ENCODE measurements at regions not wholly inside any gene's neighbourhood (a gene's known extent, or its start where the extent isn't known, plus 50 kb on each side); places are given as distances from the start of the nearest gene placed in this dataset.
"Not testable (repeated sequence)": the region's sequence is repeated elsewhere in the genome, so short reads cannot be mapped to it uniquely, and the experiment has no call there.

DNA sequence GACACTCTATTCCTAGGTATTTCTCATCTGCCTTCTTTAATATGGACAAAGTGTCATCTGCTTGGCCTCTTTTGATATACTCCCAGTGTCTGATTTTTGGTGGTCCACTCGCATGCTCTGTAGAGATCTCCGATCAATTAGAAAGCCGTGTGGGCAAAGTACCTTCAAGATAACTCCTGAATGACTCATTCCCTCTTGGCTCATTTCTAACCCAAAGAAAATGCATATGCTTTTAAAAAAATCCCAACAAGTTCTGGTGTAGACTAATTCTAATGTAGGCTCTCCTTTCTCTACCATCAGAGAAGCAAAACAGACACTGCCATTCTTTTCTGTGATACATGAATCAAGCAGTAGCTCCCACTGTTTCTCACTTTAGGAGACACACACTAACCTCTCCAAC, 714.9 kb upstream of the ADGRL3 start:
- Histone ChIP-seq H3K36me3 (ENCODE audit: control insufficient read depth, insufficient read depth, low read length) (no peaks in the 10 kb centered on the region), H3K9ac (ENCODE audit: low read depth, low read length) (no peak overlapping the region), H3K4me1 (ENCODE audit: control insufficient read depth, insufficient read depth, low read length) (peaks cover 4% of the 10 kb centered on the region), H3K4me3 (ENCODE audit: low read depth, low read length) (no peak overlapping the region), H3K27me3 (ENCODE audit: control insufficient read depth, insufficient read depth, low read length) (no peaks in the 10 kb centered on the region), H3K9me3 (ENCODE audit: control insufficient read depth, insufficient read depth, low read length) (no peaks in the 10 kb centered on the region)

DNA sequence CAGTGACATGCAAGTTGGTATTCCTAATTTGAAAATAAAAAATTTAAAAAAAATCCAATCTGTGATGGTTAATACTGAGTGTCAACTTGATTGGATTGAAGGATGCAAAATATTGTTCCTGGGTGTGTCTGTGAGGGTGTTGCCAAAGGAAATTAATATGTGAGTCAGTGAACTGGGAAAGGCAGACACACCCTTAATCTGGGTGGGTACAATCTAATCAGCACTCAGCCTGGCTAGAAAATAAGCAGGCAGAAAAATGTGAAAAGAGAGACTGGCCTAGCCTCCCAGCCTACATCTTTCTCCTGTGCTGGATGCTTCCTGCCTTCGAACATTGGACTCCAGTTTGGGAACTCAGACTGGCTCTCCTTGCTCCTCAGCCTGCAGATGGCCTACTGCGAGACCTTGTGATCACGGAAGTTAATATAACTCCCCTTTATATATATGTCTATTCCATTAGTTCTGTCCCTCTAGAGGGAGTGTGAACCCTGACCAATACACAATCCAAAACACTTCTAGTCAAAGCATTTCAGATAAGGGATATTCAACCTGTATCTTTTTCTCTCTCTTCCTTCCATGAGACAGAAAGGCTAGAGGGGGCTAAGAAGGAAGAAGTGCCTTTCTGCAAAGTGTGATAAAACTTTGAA, 712.9 kb upstream of the ADGRL3 start:
- H3K27me3 ChIP-seq (ENCODE audit: control insufficient read depth, insufficient read depth, low read length); H3K9ac ChIP-seq (ENCODE audit: low read depth, low read length); H3K4me3 ChIP-seq (ENCODE audit: low read depth, low read length); H3K36me3 ChIP-seq (ENCODE audit: control insufficient read depth, insufficient read depth, low read length); H3K9me3 ChIP-seq (ENCODE audit: control insufficient read depth, insufficient read depth, low read length); H3K4me1 ChIP-seq (ENCODE audit: control insufficient read depth, insufficient read depth, low read length): not testable (repeated sequence)

DNA sequence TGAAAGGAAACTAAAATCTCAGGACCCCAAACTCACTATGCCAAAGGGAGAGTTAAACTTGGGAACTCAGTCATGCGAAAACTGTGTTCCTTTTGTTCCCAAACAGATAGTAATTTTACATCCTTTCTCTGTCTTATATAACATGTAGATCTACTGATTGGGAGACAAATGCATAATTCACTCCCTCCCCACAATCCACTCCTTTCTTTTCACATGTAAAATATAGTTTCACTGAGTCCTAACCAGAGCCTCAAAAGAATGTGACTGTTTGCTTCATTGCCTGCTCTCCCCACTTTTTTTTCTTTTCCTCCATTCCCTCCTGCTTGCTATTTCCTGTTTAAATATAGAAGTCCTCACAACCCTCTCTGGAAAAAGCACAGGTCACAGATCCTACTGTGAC, 699.3 kb upstream of the ADGRL3 start:
- Histone ChIP-seq H3K4me3 (ENCODE audit: low read depth, low read length) (no peak overlapping the region), H3K27me3 (ENCODE audit: control insufficient read depth, insufficient read depth, low read length) (no peaks in the 10 kb centered on the region), H3K9ac (ENCODE audit: low read depth, low read length) (no peak overlapping the region), H3K36me3 (ENCODE audit: control insufficient read depth, insufficient read depth, low read length) (no peaks in the 10 kb centered on the region), H3K4me1 (ENCODE audit: control insufficient read depth, insufficient read depth, low read length) (peaks cover 9% of the 10 kb centered on the region), H3K9me3 (ENCODE audit: control insufficient read depth, insufficient read depth, low read length) (no peaks in the 10 kb centered on the region)

DNA sequence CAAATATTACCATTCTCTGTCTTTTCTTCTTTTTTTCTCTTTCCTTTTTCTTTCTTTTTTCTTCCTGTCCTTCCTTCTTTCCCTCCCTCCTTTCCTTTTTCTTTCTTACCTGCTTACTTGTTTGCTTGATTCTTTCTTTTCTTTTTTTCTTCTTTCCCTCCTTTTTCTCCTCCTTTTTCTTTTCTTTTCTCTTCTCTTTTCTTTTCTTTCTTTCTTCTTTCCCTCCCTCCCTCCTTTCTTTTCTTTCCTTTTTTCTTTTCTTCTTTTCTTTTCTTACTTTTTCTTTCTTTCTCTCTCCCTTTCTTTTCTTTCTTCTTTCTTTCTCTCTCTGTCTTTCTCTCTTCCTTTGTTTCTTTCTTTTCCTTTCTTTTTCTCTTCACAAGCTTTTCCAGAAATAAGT, 697.4 kb upstream of the ADGRL3 start:
- H3K27me3 ChIP-seq (ENCODE audit: control insufficient read depth, insufficient read depth, low read length) = no peaks in the 10 kb centered on the region
- no peak overlapping the region for H3K9ac ChIP-seq (ENCODE audit: low read depth, low read length)
- no peak overlapping the region for H3K4me3 ChIP-seq (ENCODE audit: low read depth, low read length)
- H3K36me3 ChIP-seq (ENCODE audit: control insufficient read depth, insufficient read depth, low read length) = no peaks in the 10 kb centered on the region
- no peaks in the 10 kb centered on the region for H3K9me3 ChIP-seq (ENCODE audit: control insufficient read depth, insufficient read depth, low read length)
- peaks cover 9% of the 10 kb centered on the region for H3K4me1 ChIP-seq (ENCODE audit: control insufficient read depth, insufficient read depth, low read length)

DNA sequence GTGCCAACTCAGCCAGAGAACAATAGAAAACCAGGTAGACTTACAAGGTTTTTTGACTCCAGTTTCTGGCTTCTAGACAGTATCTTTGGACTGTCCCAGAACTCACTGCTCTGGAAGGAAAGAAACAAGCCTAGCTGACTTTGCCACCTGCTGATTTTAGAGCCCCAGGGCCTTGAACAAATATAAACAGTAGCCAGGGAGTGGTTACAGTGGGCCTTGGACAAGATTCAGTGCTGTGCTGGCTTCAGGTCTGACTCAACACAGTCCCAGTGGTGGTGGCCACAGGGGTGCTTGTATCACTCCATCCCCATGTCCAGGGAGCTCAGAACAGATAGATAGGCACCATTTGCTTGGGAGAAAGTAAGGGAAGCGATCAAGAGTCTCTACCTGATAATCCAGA, 694.1 kb upstream of the ADGRL3 start:
- peaks cover 3% of the 10 kb centered on the region for H3K4me1 ChIP-seq (ENCODE audit: control insufficient read depth, insufficient read depth, low read length)
- no peaks in the 10 kb centered on the region for H3K27me3 ChIP-seq (ENCODE audit: control insufficient read depth, insufficient read depth, low read length)
- no peaks in the 10 kb centered on the region for H3K9me3 ChIP-seq (ENCODE audit: control insufficient read depth, insufficient read depth, low read length)
- no peak overlapping the region for H3K9ac ChIP-seq (ENCODE audit: low read depth, low read length)
- H3K4me3 ChIP-seq (ENCODE audit: low read depth, low read length) = no peak overlapping the region
- no peaks in the 10 kb centered on the region for H3K36me3 ChIP-seq (ENCODE audit: control insufficient read depth, insufficient read depth, low read length)

DNA sequence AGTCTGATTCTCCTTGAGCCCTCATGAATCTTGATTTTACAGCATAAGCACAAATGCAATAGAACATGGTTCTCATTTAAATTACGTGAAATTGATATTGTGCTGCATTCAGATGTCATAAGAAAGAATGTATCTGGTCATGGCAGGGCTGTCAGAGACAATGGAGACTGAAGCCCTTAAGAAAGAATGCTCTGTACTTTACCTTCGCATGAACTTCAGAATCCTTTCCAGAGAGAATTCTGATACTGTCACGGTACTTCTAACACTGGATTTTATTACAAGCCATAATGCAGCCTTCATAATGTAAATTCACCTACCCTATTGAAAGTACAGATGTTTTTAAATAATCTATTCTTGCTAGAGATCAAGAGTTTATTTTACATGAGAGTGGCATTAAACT, 677.9 kb upstream of the ADGRL3 start:
- H3K4me1 ChIP-seq (ENCODE audit: control insufficient read depth, insufficient read depth, low read length) = no peaks in the 10 kb centered on the region
- H3K4me3 ChIP-seq (ENCODE audit: low read depth, low read length) = no peak overlapping the region
- H3K36me3 ChIP-seq (ENCODE audit: control insufficient read depth, insufficient read depth, low read length) = no peaks in the 10 kb centered on the region
- no peak overlapping the region for H3K9ac ChIP-seq (ENCODE audit: low read depth, low read length)
- H3K27me3 ChIP-seq (ENCODE audit: control insufficient read depth, insufficient read depth, low read length) = no peaks in the 10 kb centered on the region
- no peaks in the 10 kb centered on the region for H3K9me3 ChIP-seq (ENCODE audit: control insufficient read depth, insufficient read depth, low read length)

DNA sequence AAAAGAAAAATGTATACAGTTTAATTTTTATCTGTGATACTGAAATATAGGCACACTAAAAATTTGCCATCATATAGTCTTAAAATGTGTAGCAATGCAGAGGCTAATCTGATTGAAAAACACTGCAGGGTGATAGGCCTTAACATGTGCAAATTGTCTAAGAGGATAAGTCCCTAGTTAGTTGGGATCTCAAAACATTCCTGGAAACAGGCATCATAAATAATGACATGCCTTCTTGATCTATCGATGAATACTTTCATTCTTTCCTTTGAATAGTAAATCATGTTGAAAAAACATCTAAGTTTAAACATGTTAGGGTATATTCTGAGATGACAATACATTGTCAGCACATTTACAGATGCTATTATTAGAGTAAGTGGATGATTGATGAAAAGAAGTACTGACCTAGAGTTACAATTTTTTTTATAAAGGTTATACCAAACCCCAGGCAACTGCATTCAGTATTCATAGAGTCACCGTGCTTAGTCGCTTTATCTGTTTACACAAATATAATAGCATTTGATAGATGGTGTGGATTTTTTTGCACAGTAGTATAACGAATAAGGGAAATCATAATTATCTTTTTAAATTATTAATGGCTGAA, 668.2 kb upstream of the ADGRL3 start:
- H3K9me3 ChIP-seq (ENCODE audit: control insufficient read depth, insufficient read depth, low read length) = no peaks in the 10 kb centered on the region
- H3K36me3 ChIP-seq (ENCODE audit: control insufficient read depth, insufficient read depth, low read length) = no peaks in the 10 kb centered on the region
- no peak overlapping the region for H3K4me3 ChIP-seq (ENCODE audit: low read depth, low read length)
- H3K27me3 ChIP-seq (ENCODE audit: control insufficient read depth, insufficient read depth, low read length) = no peaks in the 10 kb centered on the region
- H3K9ac ChIP-seq (ENCODE audit: low read depth, low read length) = no peak overlapping the region
- no peaks in the 10 kb centered on the region for H3K4me1 ChIP-seq (ENCODE audit: control insufficient read depth, insufficient read depth, low read length)

DNA sequence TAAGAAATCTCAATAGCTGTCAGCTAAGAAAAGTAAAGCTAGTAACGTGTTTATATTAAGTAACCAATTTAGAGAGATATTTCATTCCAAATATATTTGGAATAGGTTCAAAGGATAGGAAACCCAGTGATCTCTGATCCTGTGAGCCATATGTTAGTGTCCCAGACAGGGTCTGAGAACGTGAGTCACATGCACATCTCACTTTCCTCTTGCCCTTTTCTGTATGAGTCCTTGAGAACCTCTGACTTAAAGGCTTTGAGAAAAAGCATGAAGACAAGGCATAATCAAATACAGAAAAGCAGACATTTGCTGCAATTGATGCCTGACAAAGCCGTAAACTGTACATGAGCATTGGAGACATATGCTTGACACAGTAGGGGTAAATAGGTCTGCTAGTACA, 655.1 kb upstream of the ADGRL3 start:
- Histone ChIP-seq H3K4me3 (ENCODE audit: low read depth, low read length) (no peak overlapping the region), H3K9ac (ENCODE audit: low read depth, low read length) (no peak overlapping the region), H3K27me3 (ENCODE audit: control insufficient read depth, insufficient read depth, low read length) (no peaks in the 10 kb centered on the region), H3K9me3 (ENCODE audit: control insufficient read depth, insufficient read depth, low read length) (no peaks in the 10 kb centered on the region), H3K4me1 (ENCODE audit: control insufficient read depth, insufficient read depth, low read length) (no peaks in the 10 kb centered on the region), H3K36me3 (ENCODE audit: control insufficient read depth, insufficient read depth, low read length) (no peaks in the 10 kb centered on the region)

DNA sequence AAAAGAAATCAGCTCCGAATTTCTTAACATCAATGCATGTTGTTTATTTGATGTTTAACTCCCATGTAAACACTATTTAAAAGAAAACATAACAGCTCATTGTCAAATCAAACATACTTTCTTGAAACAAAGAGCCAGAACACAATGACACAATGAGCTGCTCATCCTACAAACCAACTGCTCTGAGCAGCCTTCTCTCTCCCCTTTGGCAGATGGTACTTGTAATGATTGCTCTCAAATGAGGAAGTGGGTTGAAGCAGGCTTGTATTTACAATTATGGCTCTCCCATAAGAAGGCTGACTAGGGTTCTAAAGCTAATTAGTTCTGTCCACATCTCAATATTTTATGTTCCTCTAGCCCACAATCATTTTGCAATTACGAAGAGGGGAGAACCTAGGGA, 637.8 kb upstream of the ADGRL3 start:
- H3K9me3 ChIP-seq (ENCODE audit: control insufficient read depth, insufficient read depth, low read length) = no peaks in the 10 kb centered on the region
- no peak overlapping the region for H3K9ac ChIP-seq (ENCODE audit: low read depth, low read length)
- H3K36me3 ChIP-seq (ENCODE audit: control insufficient read depth, insufficient read depth, low read length) = no peaks in the 10 kb centered on the region
- no peak overlapping the region for H3K4me3 ChIP-seq (ENCODE audit: low read depth, low read length)
- peaks cover 5% of the 10 kb centered on the region for H3K4me1 ChIP-seq (ENCODE audit: control insufficient read depth, insufficient read depth, low read length)
- no peaks in the 10 kb centered on the region for H3K27me3 ChIP-seq (ENCODE audit: control insufficient read depth, insufficient read depth, low read length)

DNA sequence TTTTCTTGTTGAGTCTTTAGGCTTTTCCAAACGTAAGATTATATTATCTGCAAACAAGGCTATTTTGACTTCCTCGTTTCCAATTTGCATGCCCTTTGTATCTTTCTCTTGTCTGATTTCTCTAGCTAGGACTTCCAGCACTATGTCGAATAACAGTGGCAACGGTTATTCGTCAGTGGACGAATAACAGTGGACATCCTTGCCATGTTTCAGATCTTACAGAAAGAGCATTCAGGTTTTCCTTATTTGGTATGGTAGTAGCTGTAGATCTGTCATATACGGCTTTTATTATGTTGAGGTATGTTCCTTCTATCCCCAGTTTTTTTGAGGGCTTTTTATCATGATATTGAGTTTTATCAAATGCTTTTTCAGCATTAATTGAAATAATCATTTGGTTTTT, 634.6 kb upstream of the ADGRL3 start:
- Histone ChIP-seq H3K4me3 (ENCODE audit: low read depth, low read length) (no peak overlapping the region), H3K4me1 (ENCODE audit: control insufficient read depth, insufficient read depth, low read length) (peaks cover 5% of the 10 kb centered on the region), H3K9ac (ENCODE audit: low read depth, low read length) (no peak overlapping the region), H3K27me3 (ENCODE audit: control insufficient read depth, insufficient read depth, low read length) (no peaks in the 10 kb centered on the region), H3K9me3 (ENCODE audit: control insufficient read depth, insufficient read depth, low read length) (no peaks in the 10 kb centered on the region), H3K36me3 (ENCODE audit: control insufficient read depth, insufficient read depth, low read length) (no peaks in the 10 kb centered on the region)

DNA sequence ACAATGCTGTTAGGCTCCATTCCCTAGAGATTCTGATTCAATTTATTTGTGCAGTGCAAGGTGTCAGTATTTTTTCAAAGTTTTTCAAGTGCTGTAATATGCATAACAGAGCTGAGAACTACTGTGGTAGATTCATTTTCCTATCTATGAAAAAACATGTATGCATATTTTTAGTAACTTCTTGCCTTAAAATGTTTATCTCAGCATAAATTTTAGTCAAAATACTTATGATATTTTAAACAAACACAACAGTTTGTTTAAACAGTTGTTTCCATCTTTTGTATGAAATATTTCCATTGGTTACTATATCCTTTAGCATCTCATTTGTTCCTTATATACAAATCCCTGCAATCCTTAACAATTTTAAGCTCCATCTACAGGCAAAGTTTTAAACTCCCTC, 624.8 kb upstream of the ADGRL3 start:
- Histone ChIP-seq H3K4me3 (ENCODE audit: low read depth, low read length) (no peak overlapping the region), H3K9ac (ENCODE audit: low read depth, low read length) (no peak overlapping the region)

DNA sequence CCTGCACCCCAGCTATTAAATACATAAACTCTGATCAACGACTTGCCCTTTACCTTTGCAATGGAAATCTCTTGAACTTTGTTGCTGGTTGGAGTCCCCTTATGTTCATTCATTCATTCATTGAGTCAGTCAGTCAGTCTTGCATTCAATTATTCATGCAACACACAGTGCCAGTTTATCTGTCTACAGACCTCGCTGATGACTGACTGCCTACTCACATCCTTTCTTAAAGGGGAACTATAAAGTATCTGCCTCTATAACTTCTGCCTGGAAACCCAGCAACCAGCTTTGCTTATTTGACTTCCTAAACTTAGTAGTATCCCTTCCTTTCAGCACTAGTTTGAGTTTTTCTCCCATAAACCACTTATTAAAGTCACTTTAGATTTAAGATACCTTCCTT, 620.8 kb upstream of the ADGRL3 start:
- no peaks in the 10 kb centered on the region for H3K27me3 ChIP-seq (ENCODE audit: control insufficient read depth, insufficient read depth, low read length)
- H3K4me1 ChIP-seq (ENCODE audit: control insufficient read depth, insufficient read depth, low read length) = no peaks in the 10 kb centered on the region
- no peak overlapping the region for H3K4me3 ChIP-seq (ENCODE audit: low read depth, low read length)
- no peaks in the 10 kb centered on the region for H3K36me3 ChIP-seq (ENCODE audit: control insufficient read depth, insufficient read depth, low read length)
- H3K9me3 ChIP-seq (ENCODE audit: control insufficient read depth, insufficient read depth, low read length) = no peaks in the 10 kb centered on the region
- H3K9ac ChIP-seq (ENCODE audit: low read depth, low read length) = no peak overlapping the region

More for the DNA sequence above, 624.8 kb upstream of the ADGRL3 start:
- H3K36me3 ChIP-seq (ENCODE audit: control insufficient read depth, insufficient read depth, low read length) = no peaks in the 10 kb centered on the region
- H3K27me3 ChIP-seq (ENCODE audit: control insufficient read depth, insufficient read depth, low read length) = no peaks in the 10 kb centered on the region
- no peaks in the 10 kb centered on the region for H3K9me3 ChIP-seq (ENCODE audit: control insufficient read depth, insufficient read depth, low read length)
- H3K4me1 ChIP-seq (ENCODE audit: control insufficient read depth, insufficient read depth, low read length) = no peaks in the 10 kb centered on the region

Data from iPS-15b (cell line).